ENCODE measurements at regions not wholly inside any gene's neighbourhood (a gene's known extent, or its start where the extent isn't known, plus 50 kb on each side); places are given as distances from the start of the nearest gene placed in this dataset.

DNA sequence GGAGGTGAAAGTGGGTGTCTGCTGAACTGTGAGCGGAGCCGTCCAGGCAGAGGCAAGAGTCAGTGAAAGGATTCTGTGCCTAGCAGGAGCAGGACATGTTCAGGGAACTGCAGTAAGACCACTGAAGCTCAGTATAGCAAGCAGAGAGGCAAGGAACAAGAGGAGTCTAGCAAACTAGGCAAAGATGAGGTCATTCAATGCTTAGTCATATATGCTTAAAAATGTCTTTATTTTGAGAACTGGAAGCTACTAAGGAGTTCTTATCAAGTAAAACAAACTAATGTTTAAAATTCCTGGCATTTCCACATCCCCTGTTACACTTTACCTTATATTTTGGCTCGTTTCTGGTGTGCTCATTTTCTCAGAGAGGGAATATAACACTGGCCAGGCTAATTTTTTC lies 913.4 kb downstream of the CBLN2 start:
- ChIA-PET CTCF (no interaction called here), RAD21 (ENCODE audit: low non-redundant PET in 1 of 2, low total read pairs in 2 of 2, uncharacterized antibody in 2 of 2, unreplicated experiment in 2 of 2) (no interaction called here), POLR2A (no interaction called here)
- Histone ChIP-seq H2AFZ (ENCODE audit: low read depth, low read length, poor library complexity, severe bottlenecking) (no peak overlapping the region), H3K9me2 (ENCODE audit: insufficient read depth) (no peaks in the 10 kb centered on the region), H3K9ac (ENCODE audit: low read length) (no peak overlapping the region), H3K27me3 (ENCODE audit: insufficient read depth, low read length) (no peaks in the 10 kb centered on the region), H3K79me2 (ENCODE audit: insufficient read depth, low read length) (no peaks in the 10 kb centered on the region), H3K4me2 (ENCODE audit: low read length) (no peak overlapping the region), H3K4me3 (replicated peaks in 1 of 2; ENCODE audit: low read depth in 1 of 2, low read length in 2 of 2) (no peak overlapping the region), H3K4me1 (ENCODE audit: control insufficient read depth in 1 of 2, insufficient read depth in 2 of 2, low read length in 2 of 2) (no peaks in the 10 kb centered on the region), H4K20me1 (ENCODE audit: insufficient read depth) (no peaks in the 10 kb centered on the region), H3K27ac (ENCODE audit: low read depth, low read length) (no peak overlapping the region), H3K9me3 (ENCODE audit: control insufficient read depth in 1 of 2, insufficient read depth in 1 of 2, low read depth in 1 of 2, low read length in 2 of 2) (peaks cover 0 to 4% of the 10 kb centered on the region in 2 experiments; a peak in 2 of 4 replicates), H3K36me3 (ENCODE audit: control insufficient read depth in 1 of 2, insufficient read depth in 2 of 2, low read length in 2 of 2) (no peaks in the 10 kb centered on the region)
- intact Hi-C loops (cut with micrococcal nuclease) = no loop called here
- ATAC-seq (no peak), DNase-seq (ENCODE audit: low read depth, low spot score) (no peak)
- no TSS peak for BruUV-seq (replicated peaks)
- TF ChIP-seq FOSL1 (IDR thresholded peaks at IDR 0.05; ENCODE audit: low read depth) (no peak), RAD21 (IDR thresholded peaks at IDR 0.05; ENCODE audit: low read depth) (no peak)
- TF ChIP-seq, protein P1, sequence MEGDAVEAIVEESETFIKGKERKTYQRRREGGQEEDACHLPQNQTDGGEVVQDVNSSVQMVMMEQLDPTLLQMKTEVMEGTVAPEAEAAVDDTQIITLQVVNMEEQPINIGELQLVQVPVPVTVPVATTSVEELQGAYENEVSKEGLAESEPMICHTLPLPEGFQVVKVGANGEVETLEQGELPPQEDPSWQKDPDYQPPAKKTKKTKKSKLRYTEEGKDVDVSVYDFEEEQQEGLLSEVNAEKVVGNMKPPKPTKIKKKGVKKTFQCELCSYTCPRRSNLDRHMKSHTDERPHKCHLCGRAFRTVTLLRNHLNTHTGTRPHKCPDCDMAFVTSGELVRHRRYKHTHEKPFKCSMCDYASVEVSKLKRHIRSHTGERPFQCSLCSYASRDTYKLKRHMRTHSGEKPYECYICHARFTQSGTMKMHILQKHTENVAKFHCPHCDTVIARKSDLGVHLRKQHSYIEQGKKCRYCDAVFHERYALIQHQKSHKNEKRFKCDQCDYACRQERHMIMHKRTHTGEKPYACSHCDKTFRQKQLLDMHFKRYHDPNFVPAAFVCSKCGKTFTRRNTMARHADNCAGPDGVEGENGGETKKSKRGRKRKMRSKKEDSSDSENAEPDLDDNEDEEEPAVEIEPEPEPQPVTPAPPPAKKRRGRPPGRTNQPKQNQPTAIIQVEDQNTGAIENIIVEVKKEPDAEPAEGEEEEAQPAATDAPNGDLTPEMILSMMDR (IDR thresholded peaks at IDR 0.05 in 2 of 3, conservative IDR thresholded peaks at IDR 0.05 in 1 of 3; ENCODE audit: borderline replicate concordance in 1 of 3, insufficient read depth in 1 of 3, low read depth in 2 of 3, low read length in 2 of 3) = no peak

DNA sequence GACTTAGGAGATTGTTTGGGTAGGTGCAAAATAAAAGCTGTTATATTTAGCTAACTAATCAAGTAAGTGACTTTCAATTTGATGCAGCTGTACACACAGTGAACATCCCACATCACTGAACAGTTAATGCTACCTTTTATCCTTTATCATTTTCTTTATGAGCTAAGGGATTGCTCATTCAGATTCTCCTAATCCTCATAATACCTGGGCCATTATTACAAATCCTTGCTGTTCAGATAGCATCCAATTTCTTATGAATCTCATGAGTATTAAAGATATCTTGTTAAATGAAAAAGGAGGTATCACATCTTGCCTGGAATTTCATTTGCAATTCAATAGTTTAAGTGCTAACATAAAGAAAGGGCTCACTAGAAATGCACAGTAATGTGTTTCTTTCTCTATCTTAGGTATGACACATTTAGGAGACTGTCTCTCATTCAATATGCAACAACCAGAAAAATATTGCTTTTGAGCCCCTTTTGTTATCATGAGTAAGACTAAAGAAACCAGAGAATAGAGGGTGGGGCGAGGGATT lies 918.5 kb downstream of the CBLN2 start:
- Histone ChIP-seq H4K20me1 (ENCODE audit: insufficient read depth) (no peaks in the 10 kb centered on the region), H3K4me2 (ENCODE audit: low read length) (no peak overlapping the region), H3K27ac (ENCODE audit: low read depth, low read length) (no peak overlapping the region), H3K36me3 (ENCODE audit: control insufficient read depth in 1 of 2, insufficient read depth in 2 of 2, low read length in 2 of 2) (no peaks in the 10 kb centered on the region), H3K4me1 (ENCODE audit: control insufficient read depth in 1 of 2, insufficient read depth in 2 of 2, low read length in 2 of 2) (no peaks in the 10 kb centered on the region), H3K9me2 (ENCODE audit: insufficient read depth) (no peaks in the 10 kb centered on the region), H3K27me3 (ENCODE audit: insufficient read depth, low read length) (no peaks in the 10 kb centered on the region), H2AFZ (ENCODE audit: low read depth, low read length, poor library complexity, severe bottlenecking) (no peak overlapping the region), H3K9me3 (ENCODE audit: control insufficient read depth in 1 of 2, insufficient read depth in 1 of 2, low read depth in 1 of 2, low read length in 2 of 2) (peaks cover 9% of the 10 kb centered on the region in 2 experiments; a peak in 2 of 4 replicates), H3K4me3 (replicated peaks in 1 of 2; ENCODE audit: low read depth in 1 of 2, low read length in 2 of 2) (no peak overlapping the region), H3K79me2 (ENCODE audit: insufficient read depth, low read length) (no peaks in the 10 kb centered on the region), H3K9ac (ENCODE audit: low read length) (no peak overlapping the region)
- CTCF ChIA-PET = no interaction called here
- DNase-seq (ENCODE audit: low read depth, low spot score) (no peak), ATAC-seq (no peak)
- no TSS peak for BruUV-seq (replicated peaks)
- intact Hi-C loops (cut with micrococcal nuclease) = no loop called here
- TF ChIP-seq ELF1 (IDR thresholded peaks at IDR 0.05; ENCODE audit: borderline replicate concordance, low read depth) = no peak
- TF ChIP-seq SP1 (IDR thresholded peaks at IDR 0.05; ENCODE audit: low read depth) = no peak
- no peak for TF ChIP-seq POLR2AphosphoS5 (IDR thresholded peaks at IDR 0.05; ENCODE audit: low read depth, low read length)
- TF ChIP-seq EZH2 (IDR thresholded peaks at IDR 0.05) = no peak
- TF ChIP-seq JUND (IDR thresholded peaks at IDR 0.05) = no peak
- TF ChIP-seq, protein P2, sequence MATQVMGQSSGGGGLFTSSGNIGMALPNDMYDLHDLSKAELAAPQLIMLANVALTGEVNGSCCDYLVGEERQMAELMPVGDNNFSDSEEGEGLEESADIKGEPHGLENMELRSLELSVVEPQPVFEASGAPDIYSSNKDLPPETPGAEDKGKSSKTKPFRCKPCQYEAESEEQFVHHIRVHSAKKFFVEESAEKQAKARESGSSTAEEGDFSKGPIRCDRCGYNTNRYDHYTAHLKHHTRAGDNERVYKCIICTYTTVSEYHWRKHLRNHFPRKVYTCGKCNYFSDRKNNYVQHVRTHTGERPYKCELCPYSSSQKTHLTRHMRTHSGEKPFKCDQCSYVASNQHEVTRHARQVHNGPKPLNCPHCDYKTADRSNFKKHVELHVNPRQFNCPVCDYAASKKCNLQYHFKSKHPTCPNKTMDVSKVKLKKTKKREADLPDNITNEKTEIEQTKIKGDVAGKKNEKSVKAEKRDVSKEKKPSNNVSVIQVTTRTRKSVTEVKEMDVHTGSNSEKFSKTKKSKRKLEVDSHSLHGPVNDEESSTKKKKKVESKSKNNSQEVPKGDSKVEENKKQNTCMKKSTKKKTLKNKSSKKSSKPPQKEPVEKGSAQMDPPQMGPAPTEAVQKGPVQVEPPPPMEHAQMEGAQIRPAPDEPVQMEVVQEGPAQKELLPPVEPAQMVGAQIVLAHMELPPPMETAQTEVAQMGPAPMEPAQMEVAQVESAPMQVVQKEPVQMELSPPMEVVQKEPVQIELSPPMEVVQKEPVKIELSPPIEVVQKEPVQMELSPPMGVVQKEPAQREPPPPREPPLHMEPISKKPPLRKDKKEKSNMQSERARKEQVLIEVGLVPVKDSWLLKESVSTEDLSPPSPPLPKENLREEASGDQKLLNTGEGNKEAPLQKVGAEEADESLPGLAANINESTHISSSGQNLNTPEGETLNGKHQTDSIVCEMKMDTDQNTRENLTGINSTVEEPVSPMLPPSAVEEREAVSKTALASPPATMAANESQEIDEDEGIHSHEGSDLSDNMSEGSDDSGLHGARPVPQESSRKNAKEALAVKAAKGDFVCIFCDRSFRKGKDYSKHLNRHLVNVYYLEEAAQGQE (IDR thresholded peaks at IDR 0.05; ENCODE audit: low read depth) = no peak
- TF ChIP-seq POLR2A (IDR thresholded peaks at IDR 0.05; ENCODE audit: borderline replicate concordance, extremely low read depth, insufficient read depth, insufficient read length) = no peak
- no peak for TF ChIP-seq ZNF274 (IDR thresholded peaks at IDR 0.05; ENCODE audit: low read depth, low read length)
- no peak for TF ChIP-seq EGR1 (IDR thresholded peaks at IDR 0.05; ENCODE audit: low read depth)
- RAD21 ChIA-PET (ENCODE audit: low non-redundant PET in 1 of 2, low total read pairs in 2 of 2, uncharacterized antibody in 2 of 2, unreplicated experiment in 2 of 2) = no interaction called here
- POLR2A ChIA-PET = no interaction called here

All from HCT116 (cell line).